GM12872 (cell line): ENCODE measurements at regions not wholly inside any gene's neighbourhood (a gene's known extent, or its start where the extent isn't known, plus 50 kb on each side); places are given as distances from the start of the nearest gene placed in this dataset.

Experiments
- TF ChIP-seq, protein P1 (sequence below): IDR thresholded peaks from 3 replicates; pipeline ENCODE4 v1.5.1; 2011; ENCODE audit warnings: low read depth, mild to moderate bottlenecking, low read length, moderate library complexity; ENCODE audit not compliant: insufficient read depth

DNA sequence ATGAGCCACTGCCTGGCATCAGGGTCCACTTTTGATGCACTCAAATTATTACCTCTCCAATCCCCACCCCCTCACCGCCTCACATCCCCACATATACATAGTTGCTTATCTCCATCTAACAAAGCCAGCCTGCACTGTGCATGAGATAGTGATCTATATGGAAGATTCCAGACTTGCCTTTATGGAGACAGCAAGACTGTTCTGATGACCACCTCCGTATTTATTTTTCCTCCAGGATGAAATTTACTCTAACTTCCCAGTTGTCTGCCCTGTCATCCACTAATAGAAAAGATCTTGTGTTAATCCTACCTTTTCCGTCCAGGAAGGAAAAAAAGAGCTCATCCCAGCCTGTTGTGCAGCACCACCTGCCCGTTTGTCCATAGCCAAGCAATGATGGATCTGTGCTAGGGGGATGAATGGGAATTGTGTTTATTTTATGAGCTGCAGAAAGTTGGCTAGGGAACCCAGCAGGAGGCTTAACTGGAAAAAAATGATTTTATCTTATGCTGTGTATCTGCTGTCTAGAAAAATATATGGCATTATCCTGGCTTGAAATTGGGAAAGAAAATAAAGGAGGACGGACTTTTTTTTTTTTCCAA, 114.5 kb downstream of the CD47 start:
- TF ChIP-seq, protein P1, sequence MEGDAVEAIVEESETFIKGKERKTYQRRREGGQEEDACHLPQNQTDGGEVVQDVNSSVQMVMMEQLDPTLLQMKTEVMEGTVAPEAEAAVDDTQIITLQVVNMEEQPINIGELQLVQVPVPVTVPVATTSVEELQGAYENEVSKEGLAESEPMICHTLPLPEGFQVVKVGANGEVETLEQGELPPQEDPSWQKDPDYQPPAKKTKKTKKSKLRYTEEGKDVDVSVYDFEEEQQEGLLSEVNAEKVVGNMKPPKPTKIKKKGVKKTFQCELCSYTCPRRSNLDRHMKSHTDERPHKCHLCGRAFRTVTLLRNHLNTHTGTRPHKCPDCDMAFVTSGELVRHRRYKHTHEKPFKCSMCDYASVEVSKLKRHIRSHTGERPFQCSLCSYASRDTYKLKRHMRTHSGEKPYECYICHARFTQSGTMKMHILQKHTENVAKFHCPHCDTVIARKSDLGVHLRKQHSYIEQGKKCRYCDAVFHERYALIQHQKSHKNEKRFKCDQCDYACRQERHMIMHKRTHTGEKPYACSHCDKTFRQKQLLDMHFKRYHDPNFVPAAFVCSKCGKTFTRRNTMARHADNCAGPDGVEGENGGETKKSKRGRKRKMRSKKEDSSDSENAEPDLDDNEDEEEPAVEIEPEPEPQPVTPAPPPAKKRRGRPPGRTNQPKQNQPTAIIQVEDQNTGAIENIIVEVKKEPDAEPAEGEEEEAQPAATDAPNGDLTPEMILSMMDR = no peak

DNA sequence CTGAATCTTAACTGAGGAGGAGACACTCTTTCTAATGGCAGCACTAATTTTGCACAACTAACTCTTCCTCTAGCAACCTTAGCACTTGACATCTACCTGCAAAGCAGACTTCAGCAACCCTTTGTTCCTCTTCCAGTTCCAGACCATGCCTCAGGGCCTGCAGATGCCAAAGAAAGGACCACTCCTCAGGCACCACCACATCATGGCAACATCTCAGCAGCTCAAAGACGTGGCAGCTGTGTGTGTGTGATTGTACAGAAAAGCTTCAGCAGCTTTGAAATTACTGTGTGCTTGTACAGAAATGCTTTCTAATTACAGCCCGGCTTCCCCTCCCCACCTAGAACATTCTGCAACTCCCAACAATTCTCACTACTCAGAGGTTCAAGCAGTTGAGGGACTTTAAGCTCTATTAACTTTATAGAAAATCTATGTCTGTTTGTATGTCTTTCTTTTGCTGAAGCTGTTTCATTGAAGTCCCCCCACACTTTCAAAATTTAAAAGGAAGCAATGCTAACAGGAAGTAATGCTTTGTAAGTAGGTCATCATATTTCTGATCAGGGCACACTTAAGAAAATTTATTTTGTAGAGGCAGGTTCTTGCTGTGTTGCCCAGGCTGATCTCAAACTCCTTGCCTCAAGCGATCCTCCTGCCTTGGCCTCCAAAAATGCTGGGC, 115.2 kb downstream of the CD47 start:
- TF ChIP-seq, protein P1 = no peak

DNA sequence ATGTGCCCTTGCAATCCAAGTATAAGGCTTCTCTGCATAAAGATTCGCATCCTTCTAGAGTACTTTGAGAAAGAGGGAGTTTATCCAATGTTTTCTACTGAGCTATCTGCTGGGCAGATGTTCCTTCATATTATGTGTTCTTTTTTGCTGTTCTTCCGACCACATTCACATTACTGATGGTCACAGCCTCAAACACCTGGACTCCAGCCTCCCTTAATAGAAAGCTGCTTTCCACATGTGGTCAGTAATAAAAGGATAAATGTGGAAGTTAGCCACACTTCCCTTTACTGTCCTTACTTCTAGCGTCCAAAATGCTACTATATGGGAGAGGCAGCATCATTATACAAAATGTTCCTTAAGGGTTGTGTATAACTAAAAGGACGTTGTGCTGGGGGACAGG, 116.9 kb downstream of the CD47 start:
- TF ChIP-seq, protein P1 = no peak

DNA sequence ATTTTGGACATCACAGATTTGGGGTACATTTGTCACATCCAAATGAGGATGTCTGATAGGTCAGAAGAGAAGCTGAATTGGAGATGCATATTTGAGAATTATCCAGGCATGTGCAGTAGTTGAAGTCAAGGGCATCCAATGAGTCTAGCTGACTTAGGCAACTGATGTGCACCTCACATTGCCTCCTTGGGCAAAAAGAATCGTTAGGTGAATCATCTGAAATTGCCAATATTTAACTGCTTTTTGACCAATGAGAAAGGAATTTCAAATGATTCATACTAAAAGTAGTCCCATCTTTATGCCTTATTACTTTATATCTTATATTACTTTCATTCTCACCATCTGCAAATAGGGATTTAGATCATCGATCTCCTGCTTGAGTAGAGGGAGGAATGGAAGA, 117.7 kb downstream of the CD47 start:
- TF ChIP-seq, protein P1 = no peak

DNA sequence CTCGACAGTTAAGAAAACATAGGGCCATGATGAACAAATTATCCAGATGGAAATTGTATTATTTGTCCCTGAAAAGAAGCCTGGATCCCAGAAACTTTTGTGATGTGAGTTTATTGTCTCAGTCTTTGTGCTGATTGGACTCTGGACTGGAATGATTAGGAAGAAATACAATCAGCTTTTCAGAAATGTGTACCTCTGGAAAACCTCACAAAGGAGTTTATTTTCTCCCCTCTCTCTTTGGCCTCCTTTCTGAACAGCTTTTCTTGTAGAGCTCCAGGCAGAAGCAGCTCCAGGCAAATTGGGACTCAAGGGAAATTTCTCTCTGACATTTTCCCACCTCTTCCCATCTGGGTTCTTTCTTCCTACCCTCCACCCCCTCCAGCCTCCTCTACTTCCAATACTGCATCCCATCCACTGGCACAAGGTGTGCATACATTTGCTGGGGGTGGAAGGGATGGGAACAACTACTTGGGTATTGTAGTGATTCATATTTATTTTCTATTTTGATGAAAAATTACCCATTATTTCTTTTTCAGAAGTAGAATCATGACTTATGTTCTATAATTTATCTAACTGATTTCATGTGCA, 119.7 kb downstream of the CD47 start:
- TF ChIP-seq, protein P1 = no peak

DNA sequence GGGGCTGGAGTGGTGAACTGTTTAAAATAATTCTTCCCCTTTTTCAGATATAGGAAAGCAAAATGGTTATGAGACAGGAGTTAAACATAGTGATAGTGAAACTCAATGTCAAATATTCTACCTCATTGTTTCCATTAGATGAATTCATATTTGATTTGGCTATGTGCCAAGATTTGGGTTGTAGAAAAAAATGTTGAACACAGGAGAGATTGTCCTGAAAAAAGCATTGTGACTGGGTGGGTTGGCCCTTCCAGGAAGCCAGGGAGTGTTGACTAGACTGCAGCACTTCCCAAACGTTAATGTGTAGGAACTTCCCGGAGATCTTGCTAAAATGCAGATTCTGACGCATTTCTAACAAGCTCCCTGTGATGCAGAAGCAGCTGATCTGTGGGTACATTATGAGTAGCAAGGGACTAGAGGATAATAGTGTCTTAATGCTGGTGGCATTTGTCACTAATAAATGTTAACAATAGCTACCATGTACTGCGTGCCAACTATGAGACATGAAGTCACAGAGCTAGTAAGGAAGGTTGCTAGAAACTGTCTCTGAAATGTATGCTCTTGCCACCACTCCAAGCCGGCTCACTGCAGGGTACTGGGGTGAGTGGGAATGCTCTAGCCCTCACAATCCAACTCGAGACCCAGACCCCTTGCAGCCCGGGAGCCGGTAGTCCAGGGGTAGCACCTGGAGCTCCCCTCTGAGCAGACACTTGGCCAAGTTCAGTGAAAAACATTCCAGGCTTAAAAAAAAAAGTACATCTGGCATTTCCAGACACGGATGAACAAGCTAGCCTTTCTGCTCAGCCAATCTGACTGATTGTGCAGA, 120.6 kb downstream of the CD47 start:
- TF ChIP-seq, protein P1 = no peak

DNA sequence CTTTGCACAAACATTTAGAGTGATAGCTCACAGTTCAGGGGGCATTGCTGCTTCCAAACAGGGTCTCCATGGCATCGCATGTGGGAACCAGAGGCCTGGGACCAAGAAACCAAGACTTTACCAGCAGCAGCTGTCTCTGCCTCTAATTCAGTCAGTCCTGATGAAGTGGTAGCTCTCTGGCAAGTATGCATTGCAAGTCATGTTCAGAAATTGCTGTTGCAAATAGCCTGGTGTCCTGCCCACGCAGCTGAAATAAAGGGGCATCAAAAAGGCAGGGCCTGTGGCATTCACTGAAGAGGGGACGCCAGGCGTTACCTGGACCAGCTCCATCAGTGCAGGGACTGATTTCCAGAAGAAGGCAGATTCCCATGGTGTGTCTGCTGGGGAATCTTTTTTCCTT, 121.3 kb downstream of the CD47 start:
- TF ChIP-seq, protein P1 = no peak
